Gastrocnemius medialis (tissue), 4 donors: ENCODE measurements at regions not wholly inside any gene's neighbourhood (a gene's known extent, or its start where the extent isn't known, plus 50 kb on each side); places are given as distances from the start of the nearest gene placed in this dataset.

Experiments used
- ATAC-seq, 2 donors: fragments of 150-250 bp; one replicate each; pipeline ENCODE4 v1.9.1; 2016
- DNase-seq, 2 donors: peaks; one replicate each; pipeline ENCODE4 v3.0.0-alpha.2; 2019
- H3K27ac ChIP-seq, 4 donors: fragments of 200-600 bp; sonication (generic); 1 replicate in 1 of 4; 2 replicates in 3 of 4; pipeline ENCODE4 v1.5.1; 2016 to 2018; ENCODE audit warnings: mild to moderate bottlenecking in 2 of 4, moderate library complexity in 1 of 4
- H3K27me3 ChIP-seq, 3 donors: fragments of 200-600 bp; sonication (generic) in 2 of 3; 1 replicate in 1 of 3; 2 replicates in 2 of 3; pipeline versions ENCODE4 v1.5.1 to v1.6.0; 2016 to 2019; ENCODE audit warnings: mild to moderate bottlenecking in 1 of 3, moderate library complexity in 1 of 3
- H3K36me3 ChIP-seq, 2 donors: fragments of 200-600 bp; sonication (generic) in 1 of 2; one replicate each; pipeline ENCODE4 v1.5.1; 2017 to 2018
- H3K4me1 ChIP-seq, 2 donors: fragments of 200-600 bp; sonication (generic) in 1 of 2; one replicate each; pipeline ENCODE4 v1.5.1; 2016 to 2017; ENCODE audit warnings: mild to moderate bottlenecking in 2 of 2
- H3K4me3 ChIP-seq, 4 donors: fragments of 200-600 bp; sonication (generic) in 3 of 4; 1 replicate in 1 of 4; 2 replicates in 3 of 4; pipeline ENCODE4 v1.5.1; 2016 to 2019; ENCODE audit warnings: mild to moderate bottlenecking in 2 of 4
- H3K9me3 ChIP-seq, 3 donors: fragments of 200-600 bp; sonication (generic) in 2 of 3; 1 replicate in 1 of 3; 2 replicates in 2 of 3; pipeline ENCODE4 v1.5.1; 2016 to 2019
- POLR2A ChIP-seq, 2 donors: fragments of 450-650 bp; IDR thresholded peaks; one replicate each; pipeline ENCODE4 v1.6.1; 2017; ENCODE audit warnings: antibody characterized with exemption in 2 of 2, mild to moderate bottlenecking in 2 of 2, moderate library complexity in 2 of 2
- in situ Hi-C, 4 donors: fragments of 200-750 bp; cut with MboI; loops; one replicate each; pipeline versions ENCODE4 v1.15.0 to v1.8.0; 2017; ENCODE audit warnings: low sequenced_read_pairs in 4 of 4
- intact Hi-C: fragments of 100-400 bp; cut with DNase I; formaldehyde crosslinking; loops from one replicate; pipeline ENCODE4 v1.15.1; 2023; ENCODE audit warnings: low total_unique reads
- TF ChIP-seq, protein P1 (sequence below), 5 experiments: fragments of 450-650 bp in 3 of 5; fragments of 200-600 bp in 2 of 5; sonication (generic) in 2 of 5; IDR thresholded peaks in 4 of 5; conservative IDR thresholded peaks in 1 of 5; 1 replicate in 4 of 5; 2 replicates in 1 of 5; pipeline ENCODE4 v1.5.1; 2016 to 2019; ENCODE audit warnings: antibody characterized with exemption in 5 of 5, mild to moderate bottlenecking in 3 of 5, moderate library complexity in 3 of 5

DNA sequence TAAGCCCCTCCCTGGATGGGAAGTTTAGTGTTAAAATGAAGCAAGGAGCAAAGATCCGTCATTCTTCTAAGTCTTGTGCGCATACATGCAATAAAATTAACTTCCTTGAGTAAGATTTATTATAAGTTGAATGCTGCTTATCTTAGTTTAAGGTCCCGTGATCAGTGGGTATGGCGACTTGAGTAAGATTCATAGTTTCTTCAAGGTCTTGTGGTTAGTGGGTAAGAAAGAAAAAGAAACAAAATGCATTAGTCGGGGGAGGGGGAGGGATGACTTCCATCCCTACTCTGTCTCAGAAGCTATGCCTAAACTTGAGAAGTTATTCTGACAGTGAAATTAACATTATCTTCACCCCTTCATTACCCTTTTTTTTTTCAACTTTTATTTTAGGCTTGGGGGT lies 127.3 kb upstream of the MAGEB16 start:
- ATAC-seq = no peak
- no peak for DNase-seq
- Histone ChIP-seq H3K9me3 (no peaks in the 10 kb centered on the region), H3K36me3 (no peaks in the 10 kb centered on the region), H3K27ac (no peak overlapping the region), H3K4me3 (no peak overlapping the region), H3K4me1 (no peaks in the 10 kb centered on the region), H3K27me3 (no peaks in the 10 kb centered on the region)
- TF ChIP-seq POLR2A (IDR thresholded peaks at IDR 0.05) = no peak
- TF ChIP-seq, protein P1, sequence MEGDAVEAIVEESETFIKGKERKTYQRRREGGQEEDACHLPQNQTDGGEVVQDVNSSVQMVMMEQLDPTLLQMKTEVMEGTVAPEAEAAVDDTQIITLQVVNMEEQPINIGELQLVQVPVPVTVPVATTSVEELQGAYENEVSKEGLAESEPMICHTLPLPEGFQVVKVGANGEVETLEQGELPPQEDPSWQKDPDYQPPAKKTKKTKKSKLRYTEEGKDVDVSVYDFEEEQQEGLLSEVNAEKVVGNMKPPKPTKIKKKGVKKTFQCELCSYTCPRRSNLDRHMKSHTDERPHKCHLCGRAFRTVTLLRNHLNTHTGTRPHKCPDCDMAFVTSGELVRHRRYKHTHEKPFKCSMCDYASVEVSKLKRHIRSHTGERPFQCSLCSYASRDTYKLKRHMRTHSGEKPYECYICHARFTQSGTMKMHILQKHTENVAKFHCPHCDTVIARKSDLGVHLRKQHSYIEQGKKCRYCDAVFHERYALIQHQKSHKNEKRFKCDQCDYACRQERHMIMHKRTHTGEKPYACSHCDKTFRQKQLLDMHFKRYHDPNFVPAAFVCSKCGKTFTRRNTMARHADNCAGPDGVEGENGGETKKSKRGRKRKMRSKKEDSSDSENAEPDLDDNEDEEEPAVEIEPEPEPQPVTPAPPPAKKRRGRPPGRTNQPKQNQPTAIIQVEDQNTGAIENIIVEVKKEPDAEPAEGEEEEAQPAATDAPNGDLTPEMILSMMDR (IDR thresholded peaks at IDR 0.05 in 4 of 5, conservative IDR thresholded peaks at IDR 0.05 in 1 of 5) = no peak
- in situ Hi-C loops (no loop called here), intact Hi-C loops (no loop called here)

GRCh38 chrX:35675151-35675550 lies 123.0 kb upstream of the MAGEB16 start:
- H3K27ac ChIP-seq = no peak overlapping the region
- no peaks in the 10 kb centered on the region for H3K36me3 ChIP-seq
- DNase-seq (no peak), ATAC-seq (no peak)
- intact Hi-C loops (no loop called here), in situ Hi-C loops (no loop called here)
- no peak overlapping the region for H3K4me3 ChIP-seq
- no peaks in the 10 kb centered on the region for H3K4me1 ChIP-seq
- H3K27me3 ChIP-seq = no peaks in the 10 kb centered on the region
- no peak for TF ChIP-seq POLR2A (IDR thresholded peaks at IDR 0.05)
- TF ChIP-seq, protein P1 (IDR thresholded peaks at IDR 0.05 in 4 of 5, conservative IDR thresholded peaks at IDR 0.05 in 1 of 5) = no peak
- H3K9me3 ChIP-seq = no peaks in the 10 kb centered on the region

DNA sequence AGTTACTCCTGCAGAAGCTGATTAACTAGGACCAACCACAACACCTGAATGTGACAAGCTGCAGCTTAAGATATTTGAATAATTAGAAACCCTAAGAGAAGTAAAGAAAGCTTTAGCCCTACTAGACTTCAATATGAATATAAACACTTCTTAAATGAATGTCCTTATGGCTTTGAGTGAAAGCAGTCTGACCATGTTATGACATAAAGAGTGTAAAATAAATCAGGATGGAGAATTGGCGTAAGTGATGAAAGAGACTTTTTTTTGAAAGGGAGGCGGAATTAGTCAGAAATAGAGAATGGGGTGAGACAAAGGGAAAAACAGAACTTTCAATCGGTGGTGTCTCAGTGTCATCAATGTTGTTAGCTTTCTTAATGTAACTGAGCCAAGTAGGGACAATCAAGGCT lies 117.2 kb upstream of the MAGEB16 start:
- no peaks in the 10 kb centered on the region for H3K4me1 ChIP-seq
- H3K27me3 ChIP-seq = no peaks in the 10 kb centered on the region
- TF ChIP-seq, protein P1 (IDR thresholded peaks at IDR 0.05 in 4 of 5, conservative IDR thresholded peaks at IDR 0.05 in 1 of 5) = no peak
- no peak for TF ChIP-seq POLR2A (IDR thresholded peaks at IDR 0.05)
- ATAC-seq = no peak
- no peak for DNase-seq
- H3K27ac ChIP-seq = no peak overlapping the region
- intact Hi-C loops = no loop called here
- no peaks in the 10 kb centered on the region for H3K36me3 ChIP-seq
- in situ Hi-C loops = no loop called here
- no peaks in the 10 kb centered on the region for H3K9me3 ChIP-seq
- no peak overlapping the region for H3K4me3 ChIP-seq

DNA sequence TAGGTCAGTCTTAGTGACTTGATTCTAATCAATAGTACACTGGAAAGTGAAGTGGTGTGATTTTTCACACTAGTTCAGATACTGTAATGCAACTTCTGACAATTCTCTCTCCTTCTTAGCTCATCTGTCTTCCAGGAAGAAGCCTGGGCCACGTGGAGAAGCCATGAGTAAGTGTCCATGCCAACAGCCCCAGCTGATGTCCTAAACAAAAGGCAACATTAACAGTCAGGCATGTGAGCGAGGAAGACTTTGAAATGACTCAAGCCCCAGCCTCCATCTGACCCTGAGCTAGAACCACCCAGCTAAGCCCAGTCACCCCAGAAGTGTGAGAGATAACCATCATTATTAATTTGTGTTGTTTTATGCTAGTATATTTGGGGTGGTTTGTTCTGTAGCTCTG lies 115.7 kb upstream of the MAGEB16 start:
- H3K27me3 ChIP-seq = no peaks in the 10 kb centered on the region
- no peak for ATAC-seq
- DNase-seq = no peak
- H3K27ac ChIP-seq = no peak overlapping the region
- H3K4me1 ChIP-seq = no peaks in the 10 kb centered on the region
- no peaks in the 10 kb centered on the region for H3K9me3 ChIP-seq
- TF ChIP-seq POLR2A (IDR thresholded peaks at IDR 0.05) = no peak
- TF ChIP-seq, protein P1 (IDR thresholded peaks at IDR 0.05 in 4 of 5, conservative IDR thresholded peaks at IDR 0.05 in 1 of 5) = no peak
- intact Hi-C loops = no loop called here
- no peak overlapping the region for H3K4me3 ChIP-seq
- in situ Hi-C loops = no loop called here
- H3K36me3 ChIP-seq = no peaks in the 10 kb centered on the region

GRCh38 chrX:35696760-35697234 lies 101.3 kb upstream of the MAGEB16 start:
- intact Hi-C loops (no loop called here), in situ Hi-C loops (no loop called here)
- H3K27ac ChIP-seq = no peak overlapping the region
- no peak for TF ChIP-seq POLR2A (IDR thresholded peaks at IDR 0.05)
- TF ChIP-seq, protein P1 (IDR thresholded peaks at IDR 0.05 in 4 of 5, conservative IDR thresholded peaks at IDR 0.05 in 1 of 5) = no peak
- DNase-seq = no peak
- no peaks in the 10 kb centered on the region for H3K4me1 ChIP-seq
- no peaks in the 10 kb centered on the region for H3K27me3 ChIP-seq
- no peak overlapping the region for H3K4me3 ChIP-seq
- no peaks in the 10 kb centered on the region for H3K36me3 ChIP-seq
- H3K9me3 ChIP-seq = no peaks in the 10 kb centered on the region
- no peak for ATAC-seq
